ENCODE measurements at regions not wholly inside any gene's neighbourhood (a gene's known extent, or its start where the extent isn't known, plus 50 kb on each side); places are given as distances from the start of the nearest gene placed in this dataset.
A peak's percentile ranks its signal among the peaks of the same experiment; 100 is the strongest.

DNA sequence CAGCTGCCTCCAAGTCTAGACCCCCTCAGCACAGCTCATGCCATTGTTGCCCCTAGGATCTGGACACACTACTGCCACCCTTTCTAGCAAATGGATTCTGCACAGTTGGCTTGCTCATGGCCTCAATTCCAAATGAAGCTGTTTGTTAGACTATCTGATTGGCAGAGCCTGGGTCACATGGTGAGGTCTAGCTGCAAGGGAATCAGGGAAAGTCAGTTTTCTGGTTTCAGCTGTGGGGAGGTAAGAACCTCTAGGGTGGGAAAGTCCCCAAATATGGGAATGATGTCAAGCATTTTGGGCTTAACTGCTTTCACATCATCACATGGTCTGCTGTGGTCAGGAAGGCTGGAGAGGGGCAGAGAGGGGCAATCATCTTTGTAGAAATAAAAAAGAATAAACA is 150.4 kb upstream of the ITGA6 start:
- Histone ChIP-seq H2AFZ (ENCODE audit: low read length, unreplicated experiment) (no peak overlapping the region), H3K27me3 (ENCODE audit: insufficient read depth, low read length) (no peaks in the 10 kb centered on the region), H3K79me2 (ENCODE audit: control insufficient read depth, insufficient read depth, low read length, unreplicated experiment) (no peaks in the 10 kb centered on the region), H3K36me3 (ENCODE audit: insufficient read depth, low read length) (no peaks in the 10 kb centered on the region), H3K27ac (ENCODE audit: low read depth, low read length) (no peak overlapping the region), H3K4me3 (ENCODE audit: low read depth, low read length) (no peak overlapping the region), H3K4me1 (ENCODE audit: control insufficient read depth, insufficient read depth, low read length, unreplicated experiment) (peaks cover 3% of the 10 kb centered on the region)

DNA sequence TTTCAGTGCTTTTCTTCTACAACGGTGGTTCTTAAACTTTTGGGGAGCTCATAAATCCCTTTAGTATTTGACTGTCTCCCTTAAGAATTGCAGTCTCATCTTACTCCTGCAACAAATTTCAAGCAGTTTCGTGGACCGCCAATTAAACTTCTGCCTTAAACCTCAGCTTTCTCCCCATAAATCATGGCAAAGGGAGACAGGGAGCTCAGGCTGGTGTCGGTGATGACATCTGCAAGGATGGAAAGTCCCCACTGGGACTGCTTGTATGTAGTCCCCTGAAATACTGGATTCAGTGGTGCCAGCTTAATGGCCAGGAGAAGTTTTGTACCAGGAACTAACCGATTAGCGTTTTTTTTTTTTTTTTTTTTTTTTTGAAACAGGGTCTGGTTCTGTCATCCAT is 148.7 kb upstream of the ITGA6 start:
- Histone ChIP-seq H3K79me2 (ENCODE audit: control insufficient read depth, insufficient read depth, low read length, unreplicated experiment) (no peaks in the 10 kb centered on the region), H3K36me3 (ENCODE audit: insufficient read depth, low read length) (no peaks in the 10 kb centered on the region), H3K4me1 (ENCODE audit: control insufficient read depth, insufficient read depth, low read length, unreplicated experiment) (peaks cover 17% of the 10 kb centered on the region), H3K4me3 (ENCODE audit: low read depth, low read length) (no peak overlapping the region), H3K27me3 (ENCODE audit: insufficient read depth, low read length) (no peaks in the 10 kb centered on the region), H2AFZ (ENCODE audit: low read length, unreplicated experiment) (no peak overlapping the region), H3K27ac (ENCODE audit: low read depth, low read length) (no peak overlapping the region)

DNA sequence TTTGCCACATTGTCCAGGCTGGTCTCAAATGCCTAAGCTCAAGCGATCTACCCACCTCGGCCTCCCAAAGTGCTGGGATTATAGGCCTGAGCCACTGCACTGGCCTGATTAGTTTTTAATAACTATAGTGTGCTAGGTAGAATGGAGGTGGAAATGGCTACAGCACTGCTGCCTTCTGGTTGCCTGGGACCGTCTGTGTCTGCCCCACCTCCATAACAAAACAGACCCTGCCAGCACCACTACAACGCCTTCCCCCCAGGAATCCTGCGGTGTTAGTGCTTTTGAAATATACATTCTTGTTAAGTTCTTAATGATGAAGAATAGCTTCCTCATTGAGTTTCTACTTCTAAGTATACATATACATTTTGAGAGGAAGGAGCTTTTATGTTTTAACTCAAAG is 148.2 kb upstream of the ITGA6 start:
- H3K79me2 ChIP-seq (ENCODE audit: control insufficient read depth, insufficient read depth, low read length, unreplicated experiment) = no peaks in the 10 kb centered on the region
- no peak overlapping the region for H2AFZ ChIP-seq (ENCODE audit: low read length, unreplicated experiment)
- no peaks in the 10 kb centered on the region for H3K36me3 ChIP-seq (ENCODE audit: insufficient read depth, low read length)
- peaks cover 20% of the 10 kb centered on the region for H3K4me1 ChIP-seq (ENCODE audit: control insufficient read depth, insufficient read depth, low read length, unreplicated experiment)
- no peak overlapping the region for H3K27ac ChIP-seq (ENCODE audit: low read depth, low read length)
- no peak overlapping the region for H3K4me3 ChIP-seq (ENCODE audit: low read depth, low read length)
- H3K27me3 ChIP-seq (ENCODE audit: insufficient read depth, low read length) = no peaks in the 10 kb centered on the region

DNA sequence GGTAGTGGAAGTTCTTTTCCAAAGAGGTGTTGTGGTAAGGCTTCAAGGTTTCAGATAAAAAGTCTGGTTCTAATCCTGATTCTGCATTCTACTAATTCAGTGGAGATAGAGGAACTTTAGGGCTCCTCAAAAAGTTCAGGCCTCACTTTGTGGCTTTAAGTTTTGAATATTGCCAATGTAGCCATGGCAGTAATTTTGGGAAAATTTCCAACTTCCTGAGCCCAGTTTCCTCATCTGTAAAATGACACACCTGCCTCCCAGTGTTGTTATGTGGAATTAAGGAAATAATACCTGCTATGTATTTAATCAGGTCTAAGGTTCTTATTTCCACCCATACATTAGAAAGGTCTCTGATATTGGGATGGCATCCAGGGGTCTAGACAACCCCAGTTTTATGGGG is 147.6 kb upstream of the ITGA6 start:
- Histone ChIP-seq H3K36me3 (ENCODE audit: insufficient read depth, low read length) (no peaks in the 10 kb centered on the region), H3K4me3 (ENCODE audit: low read depth, low read length) (no peak overlapping the region), H3K27ac (ENCODE audit: low read depth, low read length) (no peak overlapping the region), H3K27me3 (ENCODE audit: insufficient read depth, low read length) (no peaks in the 10 kb centered on the region), H2AFZ (ENCODE audit: low read length, unreplicated experiment) (no peak overlapping the region), H3K79me2 (ENCODE audit: control insufficient read depth, insufficient read depth, low read length, unreplicated experiment) (no peaks in the 10 kb centered on the region), H3K4me1 (ENCODE audit: control insufficient read depth, insufficient read depth, low read length, unreplicated experiment) (peaks cover 20% of the 10 kb centered on the region)

DNA sequence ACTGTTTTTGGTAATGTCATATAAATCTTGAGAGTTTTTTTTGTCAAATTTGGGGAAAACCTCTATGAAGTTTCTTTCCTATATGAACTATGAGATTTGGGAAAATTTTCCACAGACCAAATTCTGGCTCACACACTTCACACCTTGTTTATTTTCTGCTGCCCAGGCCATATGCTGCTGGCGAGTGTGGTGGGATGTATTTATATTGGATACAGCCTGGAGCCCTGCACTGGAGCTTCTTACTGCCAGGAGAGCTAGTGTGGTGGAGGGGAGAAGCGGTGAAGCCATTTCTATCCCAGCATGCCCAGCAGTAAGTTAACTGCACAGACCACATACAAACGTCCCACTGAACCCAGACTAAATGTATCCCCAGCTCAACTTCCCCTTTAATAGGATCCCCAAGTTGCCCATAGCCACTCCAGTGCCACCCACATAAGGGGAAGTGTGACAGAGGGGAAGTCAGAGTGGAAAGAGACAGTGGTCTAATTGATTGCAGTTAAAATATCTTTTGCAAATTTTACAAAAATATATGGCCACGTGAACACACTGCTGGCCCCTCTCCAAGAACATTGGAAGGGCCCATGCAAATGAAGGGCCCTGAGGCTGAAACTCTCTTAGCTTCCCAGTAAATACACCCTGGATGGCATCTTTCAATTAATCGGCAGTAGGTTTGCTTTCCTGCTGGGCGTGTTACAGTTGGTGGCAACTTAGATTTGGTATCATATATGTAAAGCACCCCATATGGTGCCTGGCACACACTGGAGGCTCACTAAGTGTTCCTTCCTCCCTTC is 146.6 kb upstream of the ITGA6 start:
- no peak overlapping the region for H3K27ac ChIP-seq (ENCODE audit: low read depth, low read length)
- peaks cover 29% of the 10 kb centered on the region for H3K4me1 ChIP-seq (ENCODE audit: control insufficient read depth, insufficient read depth, low read length, unreplicated experiment)
- no peak overlapping the region for H3K4me3 ChIP-seq (ENCODE audit: low read depth, low read length)

DNA sequence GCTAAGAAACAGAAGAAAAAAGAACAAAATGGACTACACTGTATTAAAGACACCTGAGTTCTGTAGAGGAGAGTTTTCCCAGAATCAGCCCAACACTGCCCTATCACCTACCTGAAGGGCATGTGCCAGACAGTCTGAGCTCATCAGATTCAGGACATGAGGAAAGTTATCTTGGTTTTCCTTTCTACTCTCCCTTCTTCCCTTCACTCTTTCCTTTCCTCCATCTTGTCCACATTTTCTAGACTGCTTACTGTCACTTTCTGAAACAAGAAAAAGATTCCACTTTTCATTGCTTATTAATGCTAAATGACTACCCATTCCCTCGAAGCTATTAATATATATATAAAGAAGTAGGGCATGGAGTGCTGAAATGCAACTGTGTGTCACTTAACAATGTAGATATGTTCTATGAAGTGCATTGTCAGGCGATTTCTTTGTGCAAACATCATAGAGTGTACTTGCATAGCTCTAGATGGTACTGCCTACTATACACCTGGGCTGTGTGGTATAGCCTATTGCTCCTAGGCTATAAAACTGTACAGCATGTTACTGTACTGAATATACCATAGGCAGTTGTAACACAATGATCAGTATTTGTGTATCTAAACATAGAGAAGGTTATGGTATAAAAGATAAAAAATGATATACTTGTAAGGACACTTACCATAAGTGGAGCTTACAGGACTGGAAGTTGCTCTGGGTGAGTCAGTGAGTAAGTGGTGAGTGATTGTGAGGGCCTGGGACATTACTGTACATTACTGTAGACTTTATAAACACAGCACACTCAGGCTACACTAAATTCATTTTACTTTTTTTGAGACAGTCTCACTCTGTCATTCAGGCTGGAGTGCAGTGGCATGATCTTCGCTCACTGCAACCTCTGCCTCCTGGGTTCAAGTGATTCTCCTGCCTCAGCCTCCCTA is 145.5 kb upstream of the ITGA6 start:
- Histone ChIP-seq H3K4me1 (ENCODE audit: control insufficient read depth, insufficient read depth, low read length, unreplicated experiment) (peaks cover 29% of the 10 kb centered on the region), H3K27me3 (ENCODE audit: insufficient read depth, low read length) (no peaks in the 10 kb centered on the region), H3K27ac (ENCODE audit: low read depth, low read length) (peak overlapping the region; percentile 76), H3K4me3 (ENCODE audit: low read depth, low read length) (no peak overlapping the region), H3K36me3 (ENCODE audit: insufficient read depth, low read length) (no peaks in the 10 kb centered on the region), H2AFZ (ENCODE audit: low read length, unreplicated experiment) (no peak overlapping the region), H3K79me2 (ENCODE audit: control insufficient read depth, insufficient read depth, low read length, unreplicated experiment) (no peaks in the 10 kb centered on the region)

More for the DNA sequence above, 146.6 kb upstream of the ITGA6 start:
- Histone ChIP-seq H2AFZ (ENCODE audit: low read length, unreplicated experiment) (no peak overlapping the region), H3K36me3 (ENCODE audit: insufficient read depth, low read length) (no peaks in the 10 kb centered on the region), H3K79me2 (ENCODE audit: control insufficient read depth, insufficient read depth, low read length, unreplicated experiment) (no peaks in the 10 kb centered on the region), H3K27me3 (ENCODE audit: insufficient read depth, low read length) (no peaks in the 10 kb centered on the region)

DNA sequence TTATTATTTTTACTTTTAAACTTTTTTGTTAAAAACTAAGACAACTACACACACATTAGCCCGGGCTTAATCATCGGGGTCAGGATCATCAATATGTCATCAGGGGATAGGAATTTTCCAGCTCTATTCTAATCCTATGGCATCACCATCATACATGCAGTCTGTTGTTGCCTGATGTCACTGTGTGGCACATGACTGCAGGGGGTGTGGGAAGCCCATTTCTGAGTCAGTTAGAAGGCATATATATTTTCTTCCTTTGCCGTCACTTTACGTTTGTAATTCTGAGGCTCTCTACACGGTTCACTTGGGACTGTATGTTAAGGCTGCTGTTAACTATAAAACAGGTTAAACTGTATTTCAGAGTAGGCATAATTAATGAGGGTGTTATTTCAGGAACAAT is 144.4 kb upstream of the ITGA6 start:
- peak overlapping the region; percentile 33; the same call in 1 of the 2 replicates for H3K4me3 ChIP-seq (ENCODE audit: low read depth, low read length)
- peaks cover 29% of the 10 kb centered on the region for H3K4me1 ChIP-seq (ENCODE audit: control insufficient read depth, insufficient read depth, low read length, unreplicated experiment)
- H3K27ac ChIP-seq (ENCODE audit: low read depth, low read length) = peak overlapping the region; percentile 72

DNA sequence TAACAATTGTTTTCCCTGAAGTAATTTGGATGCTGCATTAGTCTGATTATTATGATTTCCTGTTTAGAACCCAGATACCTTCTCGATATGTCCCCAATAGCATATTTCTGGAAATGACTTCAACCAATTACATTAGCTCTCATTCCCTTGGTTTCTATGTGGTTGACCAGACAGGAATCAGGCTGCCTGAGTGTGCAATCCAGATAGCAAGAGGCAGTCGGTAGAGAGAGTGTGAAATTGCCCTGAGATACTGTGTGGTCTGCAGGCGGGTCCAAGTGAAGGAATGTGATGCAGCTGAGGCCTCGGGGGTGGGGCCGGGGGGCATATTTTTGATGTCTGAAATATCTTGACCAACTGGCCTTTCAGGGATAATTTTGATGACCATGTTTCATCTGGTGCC is 143.9 kb upstream of the ITGA6 start:
- Histone ChIP-seq H3K79me2 (ENCODE audit: control insufficient read depth, insufficient read depth, low read length, unreplicated experiment) (no peaks in the 10 kb centered on the region), H3K27me3 (ENCODE audit: insufficient read depth, low read length) (no peaks in the 10 kb centered on the region), H3K4me1 (ENCODE audit: control insufficient read depth, insufficient read depth, low read length, unreplicated experiment) (peaks cover 29% of the 10 kb centered on the region), H3K27ac (ENCODE audit: low read depth, low read length) (peak overlapping the region; percentile 72), H2AFZ (ENCODE audit: low read length, unreplicated experiment) (peak overlapping the region; percentile 82), H3K4me3 (ENCODE audit: low read depth, low read length) (peak overlapping the region; percentile 33; the same call in 1 of the 2 replicates), H3K36me3 (ENCODE audit: insufficient read depth, low read length) (no peaks in the 10 kb centered on the region)

More for the DNA sequence above, 144.4 kb upstream of the ITGA6 start:
- H3K27me3 ChIP-seq (ENCODE audit: insufficient read depth, low read length) = no peaks in the 10 kb centered on the region
- no peaks in the 10 kb centered on the region for H3K79me2 ChIP-seq (ENCODE audit: control insufficient read depth, insufficient read depth, low read length, unreplicated experiment)
- no peaks in the 10 kb centered on the region for H3K36me3 ChIP-seq (ENCODE audit: insufficient read depth, low read length)
- H2AFZ ChIP-seq (ENCODE audit: low read length, unreplicated experiment) = peak overlapping the region; percentile 82

DNA sequence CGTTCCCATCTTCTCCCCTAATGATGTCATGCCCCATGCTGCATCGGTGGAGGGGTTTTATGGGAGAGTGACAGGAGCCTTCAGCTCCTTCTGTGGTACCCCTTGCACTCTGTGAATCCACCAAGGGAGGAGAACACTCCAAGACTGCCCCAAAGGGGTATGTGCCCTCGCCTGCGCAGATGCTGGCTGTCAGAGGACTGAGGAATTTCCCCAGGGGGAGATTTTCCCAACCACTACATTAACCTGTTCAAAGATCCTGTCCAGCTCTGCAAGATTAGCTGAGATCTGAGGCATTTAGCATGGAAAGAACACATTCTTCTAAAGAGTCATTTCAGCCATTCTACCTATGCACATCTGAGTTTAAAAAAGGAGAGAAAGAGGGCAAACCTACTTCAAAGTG is 143.2 kb upstream of the ITGA6 start:
- Histone ChIP-seq H3K27ac (ENCODE audit: low read depth, low read length) (no peak overlapping the region), H3K4me1 (ENCODE audit: control insufficient read depth, insufficient read depth, low read length, unreplicated experiment) (peaks cover 29% of the 10 kb centered on the region), H3K27me3 (ENCODE audit: insufficient read depth, low read length) (no peaks in the 10 kb centered on the region), H3K36me3 (ENCODE audit: insufficient read depth, low read length) (no peaks in the 10 kb centered on the region), H2AFZ (ENCODE audit: low read length, unreplicated experiment) (no peak overlapping the region), H3K79me2 (ENCODE audit: control insufficient read depth, insufficient read depth, low read length, unreplicated experiment) (no peaks in the 10 kb centered on the region), H3K4me3 (ENCODE audit: low read depth, low read length) (no peak overlapping the region)

DNA sequence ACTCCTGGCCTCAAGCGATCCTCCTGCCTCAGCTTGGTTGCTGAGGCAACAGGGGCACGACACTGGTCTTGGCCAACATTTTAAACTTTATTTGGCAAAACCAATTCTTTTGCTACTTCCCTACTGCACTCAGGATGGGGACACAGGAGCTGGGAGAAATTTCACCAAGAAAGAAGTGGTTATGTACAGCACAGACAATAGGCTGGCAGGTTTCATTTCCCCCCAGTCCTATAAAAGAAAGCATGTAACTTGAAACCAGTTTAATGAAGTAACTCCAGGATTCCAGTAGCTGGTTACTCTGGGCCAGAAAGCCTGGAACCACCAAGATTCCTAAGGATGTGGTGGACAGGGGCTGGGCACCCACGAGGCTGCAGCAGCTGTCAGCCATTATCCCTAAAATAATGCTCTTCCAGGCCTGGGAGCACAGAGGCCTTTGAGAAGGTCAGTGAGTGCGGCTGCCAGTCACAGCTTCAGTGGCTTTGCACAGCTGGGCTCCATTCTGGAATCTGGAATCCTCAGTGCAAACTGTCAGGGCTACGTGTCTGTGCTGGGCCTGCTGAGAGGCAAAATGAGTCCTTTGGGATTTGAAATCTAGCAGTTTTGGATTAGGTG is 142.3 kb upstream of the ITGA6 start:
- Histone ChIP-seq H3K27ac (ENCODE audit: low read depth, low read length) (no peak overlapping the region), H3K79me2 (ENCODE audit: control insufficient read depth, insufficient read depth, low read length, unreplicated experiment) (no peaks in the 10 kb centered on the region), H2AFZ (ENCODE audit: low read length, unreplicated experiment) (no peak overlapping the region), H3K4me3 (ENCODE audit: low read depth, low read length) (no peak overlapping the region), H3K4me1 (ENCODE audit: control insufficient read depth, insufficient read depth, low read length, unreplicated experiment) (peaks cover 29% of the 10 kb centered on the region), H3K27me3 (ENCODE audit: insufficient read depth, low read length) (no peaks in the 10 kb centered on the region), H3K36me3 (ENCODE audit: insufficient read depth, low read length) (no peaks in the 10 kb centered on the region)
